ENCODE measurements at regions not wholly inside any gene's neighbourhood (a gene's known extent, or its start where the extent isn't known, plus 50 kb on each side); places are given as distances from the start of the nearest gene placed in this dataset.

DNA sequence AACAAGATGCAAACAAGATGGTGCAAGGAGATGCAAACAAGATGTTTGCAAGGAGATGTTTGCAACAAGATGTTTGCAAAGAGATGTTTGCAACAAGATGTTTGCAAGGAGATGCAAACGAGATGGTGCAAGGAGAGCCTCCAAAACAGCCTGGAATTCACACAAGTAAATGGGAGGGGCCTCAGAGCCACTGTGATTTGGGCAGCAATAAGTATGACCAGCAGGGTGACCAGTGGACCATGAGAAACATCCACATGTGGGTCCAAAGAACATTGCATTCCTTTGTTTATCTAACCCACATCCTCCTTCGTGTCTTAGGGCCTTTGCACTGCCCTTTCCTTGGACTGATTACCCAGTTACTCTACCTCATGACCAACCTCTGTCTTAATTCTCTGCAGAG, 162.9 kb downstream of the PLPP3 start:
- no TSS peak for BruUV-seq (replicated peaks)
- no peak overlapping the region for H3K27ac ChIP-seq (ENCODE audit: low read depth, low read length, poor library complexity, severe bottlenecking)
- H3K4me3 ChIP-seq (ENCODE audit: low read depth, low read length, poor library complexity, severe bottlenecking), result no peak overlapping the region
- intact Hi-C loops (cut with micrococcal nuclease; ENCODE audit: unreplicated experiment), result no loop called here
- H3K9me3 ChIP-seq (ENCODE audit: low read length), result no peaks in the 10 kb centered on the region
- H3K79me2 ChIP-seq (ENCODE audit: insufficient read depth, low read depth, low read length), result no peaks in the 10 kb centered on the region
- no peak overlapping the region for H2AFZ ChIP-seq (ENCODE audit: low read length)
- no peak for DNase-seq (ENCODE audit: low spot score)
- no peaks in the 10 kb centered on the region for H3K9me2 ChIP-seq (ENCODE audit: insufficient read depth, low read length)
- no peak overlapping the region for H3K4me2 ChIP-seq (ENCODE audit: low read length)
- CTCF ChIA-PET (ENCODE audit: unreplicated experiment), result no interaction called here
- POLR2A ChIA-PET, result no interaction called here
- no peaks in the 10 kb centered on the region for H3K4me1 ChIP-seq (ENCODE audit: insufficient read depth, low read length, poor library complexity, severe bottlenecking)
- no peaks in the 10 kb centered on the region for H4K20me1 ChIP-seq (ENCODE audit: insufficient read depth, low read length)
- TF ChIP-seq, protein P1, sequence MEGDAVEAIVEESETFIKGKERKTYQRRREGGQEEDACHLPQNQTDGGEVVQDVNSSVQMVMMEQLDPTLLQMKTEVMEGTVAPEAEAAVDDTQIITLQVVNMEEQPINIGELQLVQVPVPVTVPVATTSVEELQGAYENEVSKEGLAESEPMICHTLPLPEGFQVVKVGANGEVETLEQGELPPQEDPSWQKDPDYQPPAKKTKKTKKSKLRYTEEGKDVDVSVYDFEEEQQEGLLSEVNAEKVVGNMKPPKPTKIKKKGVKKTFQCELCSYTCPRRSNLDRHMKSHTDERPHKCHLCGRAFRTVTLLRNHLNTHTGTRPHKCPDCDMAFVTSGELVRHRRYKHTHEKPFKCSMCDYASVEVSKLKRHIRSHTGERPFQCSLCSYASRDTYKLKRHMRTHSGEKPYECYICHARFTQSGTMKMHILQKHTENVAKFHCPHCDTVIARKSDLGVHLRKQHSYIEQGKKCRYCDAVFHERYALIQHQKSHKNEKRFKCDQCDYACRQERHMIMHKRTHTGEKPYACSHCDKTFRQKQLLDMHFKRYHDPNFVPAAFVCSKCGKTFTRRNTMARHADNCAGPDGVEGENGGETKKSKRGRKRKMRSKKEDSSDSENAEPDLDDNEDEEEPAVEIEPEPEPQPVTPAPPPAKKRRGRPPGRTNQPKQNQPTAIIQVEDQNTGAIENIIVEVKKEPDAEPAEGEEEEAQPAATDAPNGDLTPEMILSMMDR (conservative IDR thresholded peaks at IDR 0.05; ENCODE audit: low read length), result no peak
- no peak for TF ChIP-seq EZH2phosphoT487 (IDR thresholded peaks at IDR 0.05; ENCODE audit: borderline replicate concordance, low read depth, low read length)
- H3K36me3 ChIP-seq (ENCODE audit: insufficient read depth, low read length), result no peaks in the 10 kb centered on the region

DNA sequence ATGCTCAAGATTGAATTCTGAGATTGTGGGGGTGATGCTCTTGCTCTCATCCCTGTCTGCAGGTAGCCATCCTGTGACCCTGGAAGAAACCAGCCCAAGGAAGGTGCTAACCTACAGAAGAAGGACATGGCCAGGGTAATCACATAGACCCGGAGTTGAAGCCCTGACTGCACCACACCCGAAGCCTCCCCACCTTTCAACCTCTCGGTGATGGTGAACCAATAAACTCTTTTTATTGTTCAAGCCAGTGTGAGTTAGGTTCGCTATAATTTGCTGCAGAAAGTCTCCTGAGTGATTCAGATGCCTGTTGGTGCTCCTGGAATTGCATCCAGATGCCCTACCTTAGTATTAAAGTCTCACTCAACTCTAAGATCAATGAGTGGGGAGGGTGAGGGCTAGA, 163.6 kb downstream of the PLPP3 start:
- no peak for DNase-seq (ENCODE audit: low spot score)
- no peaks in the 10 kb centered on the region for H3K4me1 ChIP-seq (ENCODE audit: insufficient read depth, low read length, poor library complexity, severe bottlenecking)
- H3K4me2 ChIP-seq (ENCODE audit: low read length), result no peak overlapping the region
- no peak overlapping the region for H3K4me3 ChIP-seq (ENCODE audit: low read depth, low read length, poor library complexity, severe bottlenecking)
- no peaks in the 10 kb centered on the region for H3K79me2 ChIP-seq (ENCODE audit: insufficient read depth, low read depth, low read length)
- H3K9me3 ChIP-seq (ENCODE audit: low read length), result no peaks in the 10 kb centered on the region
- H2AFZ ChIP-seq (ENCODE audit: low read length), result no peak overlapping the region
- TF ChIP-seq EZH2phosphoT487 (IDR thresholded peaks at IDR 0.05; ENCODE audit: borderline replicate concordance, low read depth, low read length), result no peak
- TF ChIP-seq, protein P1 (conservative IDR thresholded peaks at IDR 0.05; ENCODE audit: low read length), result no peak
- POLR2A ChIA-PET, result interaction anchor here (0.8 kb wide), 1 partner anchor 145 kb away, joined by 3 read pairs; no protein-coding TSS in a partner anchor
- no TSS peak for BruUV-seq (replicated peaks)
- H3K36me3 ChIP-seq (ENCODE audit: insufficient read depth, low read length), result no peaks in the 10 kb centered on the region
- no peak overlapping the region for H3K27ac ChIP-seq (ENCODE audit: low read depth, low read length, poor library complexity, severe bottlenecking)
- no peaks in the 10 kb centered on the region for H4K20me1 ChIP-seq (ENCODE audit: insufficient read depth, low read length)
- intact Hi-C loops (cut with micrococcal nuclease; ENCODE audit: unreplicated experiment), result no loop called here
- H3K9me2 ChIP-seq (ENCODE audit: insufficient read depth, low read length), result no peaks in the 10 kb centered on the region
- CTCF ChIA-PET (ENCODE audit: unreplicated experiment), result no interaction called here

DNA sequence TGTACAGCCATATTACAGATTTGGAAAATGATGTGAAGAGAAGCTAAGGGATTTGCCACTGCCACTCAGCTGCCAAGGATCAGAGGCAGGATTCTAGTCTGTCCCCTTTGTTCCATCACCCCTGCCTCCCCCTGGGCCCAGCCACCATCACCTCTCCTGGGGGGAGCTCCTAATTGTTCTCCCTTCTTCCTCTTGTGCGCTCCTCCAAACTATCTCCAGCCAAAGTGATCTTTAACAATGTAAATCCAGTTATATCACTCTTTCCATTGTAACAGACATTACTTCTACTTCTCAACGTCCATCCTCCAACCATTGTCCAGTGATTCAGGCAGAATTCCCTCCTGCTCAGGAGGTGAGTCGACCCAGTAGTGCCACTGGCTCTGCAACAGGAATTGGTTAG, 164.1 kb downstream of the PLPP3 start:
- Histone ChIP-seq H3K36me3 (ENCODE audit: insufficient read depth, low read length) (no peaks in the 10 kb centered on the region), H3K4me2 (ENCODE audit: low read length) (no peak overlapping the region), H3K9me2 (ENCODE audit: insufficient read depth, low read length) (no peaks in the 10 kb centered on the region), H2AFZ (ENCODE audit: low read length) (no peak overlapping the region), H3K79me2 (ENCODE audit: insufficient read depth, low read depth, low read length) (no peaks in the 10 kb centered on the region), H3K27ac (ENCODE audit: low read depth, low read length, poor library complexity, severe bottlenecking) (no peak overlapping the region), H3K9me3 (ENCODE audit: low read length) (no peaks in the 10 kb centered on the region), H3K4me3 (ENCODE audit: low read depth, low read length, poor library complexity, severe bottlenecking) (no peak overlapping the region), H3K4me1 (ENCODE audit: insufficient read depth, low read length, poor library complexity, severe bottlenecking) (no peaks in the 10 kb centered on the region), H4K20me1 (ENCODE audit: insufficient read depth, low read length) (no peaks in the 10 kb centered on the region)
- CTCF ChIA-PET (ENCODE audit: unreplicated experiment), result no interaction called here
- TF ChIP-seq, protein P1 (conservative IDR thresholded peaks at IDR 0.05; ENCODE audit: low read length), result no peak
- TF ChIP-seq EZH2phosphoT487 (IDR thresholded peaks at IDR 0.05; ENCODE audit: borderline replicate concordance, low read depth, low read length), result no peak
- intact Hi-C loops (cut with micrococcal nuclease; ENCODE audit: unreplicated experiment), result no loop called here
- no TSS peak for BruUV-seq (replicated peaks)
- DNase-seq (ENCODE audit: low spot score), result no peak
- POLR2A ChIA-PET, result interaction anchor here (0.7 to 0.8 kb wide), 2 partner anchors 146 to 1749 kb away, joined by 3 to 4 read pairs; no protein-coding TSS in a partner anchor
